Nephron progenitor cell (in vitro differentiated cells): ENCODE measurements at regions not wholly inside any gene's neighbourhood (a gene's known extent, or its start where the extent isn't known, plus 50 kb on each side); places are given as distances from the start of the nearest gene placed in this dataset.

ENCODE experiments used
- DNase-seq: peaks from one replicate; pipeline ENCODE4 v3.0.0; 2021
- H3K27ac Mint-ChIP-seq: 2 replicates; pipeline ENCODE4 v1.8.0; 2021; ENCODE audit warnings: mild to moderate bottlenecking, moderate library complexity, mixed read lengths
- H3K27me3 Mint-ChIP-seq: 2 replicates; pipeline ENCODE4 v1.8.0; 2021; ENCODE audit warnings: mild to moderate bottlenecking, low read depth, mixed read lengths; ENCODE audit not compliant: poor library complexity
- H3K36me3 Mint-ChIP-seq: 2 replicates; pipeline ENCODE4 v1.8.0; 2021; ENCODE audit warnings: low read depth, mixed read lengths
- H3K4me1 Mint-ChIP-seq: 2 replicates; pipeline ENCODE4 v1.8.0; 2021; ENCODE audit warnings: mixed read lengths
- H3K4me3 Mint-ChIP-seq: 2 replicates; pipeline ENCODE4 v1.8.0; 2021; ENCODE audit warnings: mild to moderate bottlenecking, moderate library complexity, mixed read lengths
- H3K9me3 Mint-ChIP-seq: 2 replicates; pipeline ENCODE4 v1.8.0; 2021; ENCODE audit warnings: mild to moderate bottlenecking, moderate library complexity, mixed read lengths
- CTCF ChIP-seq: fragments of 200-600 bp; sonication (generic); IDR thresholded peaks from 2 replicates; pipeline ENCODE4 v1.5.0; 2021; ENCODE audit warnings: antibody characterized with exemption

GRCh38 chr9:643966-644365 lies 197.5 kb upstream of the DMRT1 start:
- Mint-ChIP-seq H3K9me3 (no peaks in the 10 kb centered on the region), H3K36me3 (no peaks in the 10 kb centered on the region), H3K27me3 (peaks cover 3% of the 10 kb centered on the region), H3K4me1 (peaks cover 36% of the 10 kb centered on the region), H3K27ac (peak overlapping the region; percentile 92), H3K4me3 (no peak overlapping the region)
- DNase-seq: no peak
- no peak for TF ChIP-seq CTCF

- peaks cover 39% of the 10 kb centered on the region for H3K4me1 Mint-ChIP-seq
- no peaks in the 10 kb centered on the region for H3K27me3 Mint-ChIP-seq
- no peaks in the 10 kb centered on the region for H3K36me3 Mint-ChIP-seq
- no peaks in the 10 kb centered on the region for H3K9me3 Mint-ChIP-seq
- TF ChIP-seq CTCF: no peak
- DNase-seq: no peak
- H3K27ac Mint-ChIP-seq: no peak overlapping the region
- no peak overlapping the region for H3K4me3 Mint-ChIP-seq
These were observed 194.0 kb upstream of the DMRT1 start for GRCh38 chr9:647522-647921.

- Mint-ChIP-seq H3K36me3 (peaks cover under 1% of the 10 kb centered on the region), H3K9me3 (no peaks in the 10 kb centered on the region), H3K4me3 (no peak overlapping the region), H3K4me1 (peaks cover 28% of the 10 kb centered on the region), H3K27ac (peak overlapping the region; percentile 40), H3K27me3 (no peaks in the 10 kb centered on the region)
- TF ChIP-seq CTCF: no peak
- no peak for DNase-seq
These were observed 192.1 kb upstream of the DMRT1 start for GRCh38 chr9:649128-650074.

GRCh38 chr9:650362-650761 lies 191.1 kb upstream of the DMRT1 start:
- Mint-ChIP-seq H3K9me3 (no peaks in the 10 kb centered on the region), H3K27me3 (no peaks in the 10 kb centered on the region), H3K27ac (peak overlapping the region; percentile 1), H3K4me3 (no peak overlapping the region), H3K36me3 (peaks cover 5% of the 10 kb centered on the region), H3K4me1 (peaks cover 26% of the 10 kb centered on the region)
- TF ChIP-seq CTCF: no peak
- DNase-seq: no peak

GRCh38 chr9:651371-651770 lies 190.1 kb upstream of the DMRT1 start:
- Mint-ChIP-seq H3K9me3 (no peaks in the 10 kb centered on the region), H3K4me1 (peaks cover 26% of the 10 kb centered on the region), H3K27me3 (no peaks in the 10 kb centered on the region), H3K36me3 (peaks cover 5% of the 10 kb centered on the region), H3K4me3 (no peak overlapping the region), H3K27ac (no peak overlapping the region)
- no peak for DNase-seq
- TF ChIP-seq CTCF: no peak

- TF ChIP-seq CTCF: no peak
- peaks cover 26% of the 10 kb centered on the region for H3K4me1 Mint-ChIP-seq
- H3K27ac Mint-ChIP-seq: peak overlapping the region; percentile 75
- H3K9me3 Mint-ChIP-seq: no peaks in the 10 kb centered on the region
- H3K36me3 Mint-ChIP-seq: peaks cover 5% of the 10 kb centered on the region
- H3K4me3 Mint-ChIP-seq: no peak overlapping the region
- no peaks in the 10 kb centered on the region for H3K27me3 Mint-ChIP-seq
- no peak for DNase-seq
These were observed 188.6 kb upstream of the DMRT1 start for GRCh38 chr9:652914-653313.
